Dendritic cell treated with granulocyte-macrophage colony-stimulating factor and Interleukin-4, amounts not matched to agents 40 ng/mL and 50 ng/mL, for 4 days (primary cell): ENCODE measurements at regions not wholly inside any gene's neighbourhood (a gene's known extent, or its start where the extent isn't known, plus 50 kb on each side); places are given as distances from the start of the nearest gene placed in this dataset.
"Not testable (repeated sequence)": the region's sequence is repeated elsewhere in the genome, so short reads cannot be mapped to it uniquely, and the experiment has no call there.

Source experiments
- H3K27ac Mint-ChIP-seq: one replicate; pipeline ENCODE4 v1.8.0; 2022; ENCODE audit warnings: mild to moderate bottlenecking, mixed read lengths
- H3K27me3 Mint-ChIP-seq: one replicate; pipeline ENCODE4 v1.8.0; 2022; ENCODE audit warnings: mild to moderate bottlenecking, mixed read lengths
- H3K36me3 Mint-ChIP-seq: one replicate; pipeline ENCODE4 v1.8.0; 2022; ENCODE audit warnings: low read depth, mixed read lengths
- H3K4me1 Mint-ChIP-seq: one replicate; pipeline ENCODE4 v1.8.0; 2022; ENCODE audit warnings: low read depth, mixed read lengths
- H3K4me3 Mint-ChIP-seq: one replicate; pipeline ENCODE4 v1.8.0; 2022; ENCODE audit warnings: mild to moderate bottlenecking, moderate library complexity, mixed read lengths
- H3K9me3 Mint-ChIP-seq: one replicate; pipeline ENCODE4 v1.8.0; 2022; ENCODE audit warnings: mixed read lengths
- intact Hi-C: fragments of 100-400 bp; cut with micrococcal nuclease; formaldehyde crosslinking; loops from one replicate; pipeline ENCODE4 v1.15.0; 2022

DNA sequence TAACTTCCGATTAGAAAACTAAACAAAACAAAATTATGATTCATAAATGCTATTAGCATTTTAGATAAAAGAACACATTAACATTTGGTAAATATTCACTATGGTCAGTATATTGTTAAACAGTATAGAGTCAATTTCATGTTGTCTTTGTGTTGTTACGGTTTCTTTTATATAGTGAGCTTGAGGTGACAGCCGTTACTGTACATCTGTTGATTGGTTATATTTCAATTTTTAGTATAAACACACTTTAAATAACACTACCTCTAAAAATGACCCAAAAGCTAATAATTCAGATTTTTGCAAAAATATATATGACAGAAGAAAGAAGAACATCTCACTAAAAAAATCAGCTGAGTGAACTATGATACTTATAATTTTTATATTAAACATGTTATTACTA lies 249.0 kb upstream of the LUZP2 start:
- H3K27me3 Mint-ChIP-seq, result no peaks in the 10 kb centered on the region
- H3K4me1 Mint-ChIP-seq, result no peaks in the 10 kb centered on the region
- H3K4me3 Mint-ChIP-seq, result no peak overlapping the region
- no peak overlapping the region for H3K27ac Mint-ChIP-seq
- H3K9me3 Mint-ChIP-seq, result no peaks in the 10 kb centered on the region
- intact Hi-C loops, result no loop called here
- H3K36me3 Mint-ChIP-seq, result no peaks in the 10 kb centered on the region

DNA sequence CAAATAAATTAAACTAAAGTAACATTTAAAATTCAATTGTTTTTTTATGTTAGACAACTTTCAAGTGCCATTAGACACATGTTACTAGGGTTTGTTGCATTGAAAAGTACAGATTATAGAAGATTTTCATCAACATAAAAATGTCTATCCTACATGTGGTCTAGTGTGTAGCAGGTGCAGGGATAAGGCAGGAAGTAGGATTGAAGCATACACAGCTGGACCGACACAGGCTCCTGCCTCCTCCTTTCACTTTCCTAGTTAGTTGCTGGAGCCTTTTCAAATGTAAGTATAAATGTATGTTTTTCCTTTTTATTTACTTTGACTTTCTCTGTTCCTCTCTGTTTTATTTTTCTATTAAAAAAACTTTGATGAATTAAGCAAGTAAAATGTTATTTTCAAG lies 246.9 kb upstream of the LUZP2 start:
- intact Hi-C loops, result no loop called here
- Mint-ChIP-seq H3K27ac (no peak overlapping the region), H3K9me3 (no peaks in the 10 kb centered on the region), H3K4me1 (no peaks in the 10 kb centered on the region), H3K36me3 (no peaks in the 10 kb centered on the region), H3K4me3 (no peak overlapping the region), H3K27me3 (no peaks in the 10 kb centered on the region)

DNA sequence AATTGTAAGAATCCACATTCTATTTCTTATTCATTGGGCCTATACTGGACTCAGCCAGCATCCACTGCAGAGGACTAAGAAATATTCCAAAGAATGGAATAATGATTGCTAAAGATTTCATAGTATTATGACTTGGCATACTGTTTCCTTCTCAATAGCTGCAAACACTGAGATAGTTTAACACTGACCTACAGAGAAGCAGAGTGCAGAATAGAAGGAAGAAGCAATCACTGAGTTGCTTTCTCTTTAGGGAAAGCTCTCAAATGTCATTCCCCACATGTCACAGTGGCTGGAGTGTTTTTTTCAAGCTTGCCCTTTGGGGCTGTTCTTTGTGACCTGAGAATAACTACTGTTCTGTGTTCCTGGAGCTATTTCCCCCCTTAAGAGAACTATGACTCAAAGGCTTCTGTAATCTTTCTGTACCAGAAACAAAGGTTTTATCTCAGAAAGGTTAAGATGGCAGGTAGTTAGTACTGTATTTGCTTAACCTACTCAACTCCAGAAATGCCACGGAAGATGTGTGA lies 243.6 kb upstream of the LUZP2 start:
- intact Hi-C loops, result no loop called here
- Mint-ChIP-seq H3K4me3 (no peak overlapping the region), H3K4me1 (no peaks in the 10 kb centered on the region), H3K27ac (no peak overlapping the region), H3K36me3 (no peaks in the 10 kb centered on the region), H3K27me3 (no peaks in the 10 kb centered on the region), H3K9me3 (no peaks in the 10 kb centered on the region)

DNA sequence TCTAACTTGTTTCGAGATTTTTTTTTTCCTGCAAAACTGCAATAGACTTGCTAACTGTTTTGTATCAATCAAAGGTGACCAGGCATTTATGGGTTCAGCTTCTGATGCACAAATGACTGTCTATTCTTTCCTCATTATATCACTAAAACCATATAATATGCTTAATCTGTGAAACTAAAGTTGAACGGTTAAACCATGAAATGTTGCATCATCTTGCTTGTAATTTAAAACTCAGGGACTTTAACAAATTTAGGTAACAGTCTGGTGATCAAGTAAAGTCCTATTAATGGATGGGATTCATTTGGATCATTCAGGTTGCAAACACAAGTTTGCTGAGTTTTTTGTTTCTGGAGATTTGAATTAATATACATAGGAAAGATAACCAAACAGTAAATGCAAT lies 232.0 kb upstream of the LUZP2 start:
- intact Hi-C loops, result no loop called here
- H3K27me3 Mint-ChIP-seq, result no peaks in the 10 kb centered on the region

DNA sequence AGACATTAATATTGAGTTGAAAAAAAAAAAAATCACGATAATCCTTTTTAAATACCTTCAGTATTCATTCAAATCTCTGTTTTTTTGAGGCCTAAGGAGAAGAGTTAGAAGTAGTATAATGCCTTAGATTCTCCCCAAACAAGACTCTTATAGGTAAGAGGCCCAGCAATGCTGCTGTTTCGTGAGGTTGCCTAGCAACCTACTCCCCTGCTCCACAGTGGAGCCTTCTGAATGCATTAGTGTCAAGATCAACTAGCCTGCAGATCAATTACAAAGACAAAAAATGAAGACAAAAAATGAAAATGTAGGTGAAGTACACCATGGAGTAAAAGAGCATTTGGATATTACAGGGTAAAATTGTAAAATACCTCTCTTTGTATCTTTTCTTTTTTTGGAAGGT lies 229.8 kb upstream of the LUZP2 start:
- no peaks in the 10 kb centered on the region for H3K4me1 Mint-ChIP-seq
- intact Hi-C loops, result no loop called here
- no peak overlapping the region for H3K4me3 Mint-ChIP-seq
- no peaks in the 10 kb centered on the region for H3K36me3 Mint-ChIP-seq
- H3K27me3 Mint-ChIP-seq, result no peaks in the 10 kb centered on the region
- no peak overlapping the region for H3K27ac Mint-ChIP-seq
- H3K9me3 Mint-ChIP-seq, result no peaks in the 10 kb centered on the region

More for the DNA sequence above, 232.0 kb upstream of the LUZP2 start:
- Mint-ChIP-seq H3K4me3 (no peak overlapping the region), H3K36me3 (no peaks in the 10 kb centered on the region), H3K27ac (no peak overlapping the region), H3K4me1 (no peaks in the 10 kb centered on the region), H3K9me3 (no peaks in the 10 kb centered on the region)

DNA sequence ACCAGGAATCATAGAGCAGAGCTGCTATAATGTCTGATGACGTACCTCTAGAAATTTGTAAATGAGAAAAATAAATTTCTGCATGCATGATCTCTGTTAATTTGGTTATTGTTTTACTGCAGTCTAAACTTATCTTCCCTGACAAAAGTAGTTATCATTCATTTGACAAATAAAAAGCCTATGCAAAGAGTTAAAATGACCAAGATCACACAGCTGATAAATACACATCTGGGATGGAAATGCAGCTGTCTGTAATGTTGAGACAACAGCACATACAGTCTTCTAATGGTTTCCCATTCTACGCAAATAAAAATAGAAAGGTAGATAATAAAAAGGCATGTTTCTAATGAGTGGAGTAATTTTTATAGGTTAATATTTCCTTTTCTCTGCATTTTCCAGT lies 225.1 kb upstream of the LUZP2 start:
- intact Hi-C loops, result no loop called here

DNA sequence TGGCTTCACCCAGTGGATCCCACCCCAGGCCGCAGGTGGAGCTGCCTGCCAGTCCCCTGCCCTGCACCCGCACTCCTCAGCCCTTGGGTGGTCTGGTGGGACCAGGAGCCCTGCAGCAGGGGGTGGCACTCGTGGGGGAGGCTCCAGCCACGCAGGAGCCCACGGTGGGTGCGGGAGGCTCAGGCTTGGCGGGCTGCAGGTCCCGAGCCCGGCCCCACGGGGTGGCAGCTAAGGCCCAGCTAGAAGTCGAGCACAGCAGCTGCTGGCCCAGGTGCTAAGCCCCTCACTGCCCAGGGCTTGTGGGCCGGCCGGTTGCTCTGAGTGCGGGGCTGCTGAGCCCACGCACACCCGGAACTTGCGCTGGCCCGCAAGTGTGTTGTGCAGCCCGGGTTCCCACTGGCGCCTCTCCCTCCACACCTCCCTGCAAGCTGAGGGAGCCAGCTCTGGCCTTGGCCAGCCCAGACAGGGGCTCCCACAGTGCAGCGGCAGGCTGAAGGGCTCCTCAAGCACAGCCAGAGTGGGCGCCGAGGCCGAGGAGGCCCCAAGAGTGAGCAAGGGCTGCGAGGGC lies 222.6 kb upstream of the LUZP2 start:
- not testable (repeated sequence) for H3K4me1 Mint-ChIP-seq, H3K9me3 Mint-ChIP-seq, H3K4me3 Mint-ChIP-seq

More for the DNA sequence above, 225.1 kb upstream of the LUZP2 start:
- H3K36me3 Mint-ChIP-seq, result no peaks in the 10 kb centered on the region
- H3K4me1 Mint-ChIP-seq, result no peaks in the 10 kb centered on the region
- peaks cover 9% of the 10 kb centered on the region for H3K9me3 Mint-ChIP-seq
- H3K4me3 Mint-ChIP-seq, result no peak overlapping the region
- H3K27me3 Mint-ChIP-seq, result no peaks in the 10 kb centered on the region
- no peak overlapping the region for H3K27ac Mint-ChIP-seq

DNA sequence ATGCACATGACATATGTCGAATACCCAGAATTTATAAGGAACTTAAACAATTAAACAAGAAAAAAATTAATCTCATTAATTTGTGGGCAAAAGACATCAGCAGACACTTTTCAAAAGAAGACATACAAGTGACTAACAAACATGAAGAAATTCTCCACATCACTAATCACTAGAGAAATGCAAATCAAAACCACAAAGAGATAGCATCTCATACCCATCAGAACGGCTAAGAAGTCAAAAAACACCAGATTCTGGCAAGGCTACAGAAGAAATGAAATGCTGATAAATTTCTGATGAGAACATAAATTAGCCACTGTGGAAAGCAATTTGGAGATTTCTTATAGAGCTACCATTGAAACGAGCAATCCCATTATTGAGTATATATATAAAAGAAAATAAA lies 210.6 kb upstream of the LUZP2 start:
- peaks cover 28% of the 10 kb centered on the region for H3K9me3 Mint-ChIP-seq
- no peaks in the 10 kb centered on the region for H3K36me3 Mint-ChIP-seq
- intact Hi-C loops, result no loop called here
- no peaks in the 10 kb centered on the region for H3K27me3 Mint-ChIP-seq
- no peak overlapping the region for H3K4me3 Mint-ChIP-seq
- no peak overlapping the region for H3K27ac Mint-ChIP-seq
- no peaks in the 10 kb centered on the region for H3K4me1 Mint-ChIP-seq

More for the DNA sequence above, 222.6 kb upstream of the LUZP2 start:
- intact Hi-C loops, H3K27me3 Mint-ChIP-seq, H3K36me3 Mint-ChIP-seq, H3K27ac Mint-ChIP-seq: not testable (repeated sequence)

DNA sequence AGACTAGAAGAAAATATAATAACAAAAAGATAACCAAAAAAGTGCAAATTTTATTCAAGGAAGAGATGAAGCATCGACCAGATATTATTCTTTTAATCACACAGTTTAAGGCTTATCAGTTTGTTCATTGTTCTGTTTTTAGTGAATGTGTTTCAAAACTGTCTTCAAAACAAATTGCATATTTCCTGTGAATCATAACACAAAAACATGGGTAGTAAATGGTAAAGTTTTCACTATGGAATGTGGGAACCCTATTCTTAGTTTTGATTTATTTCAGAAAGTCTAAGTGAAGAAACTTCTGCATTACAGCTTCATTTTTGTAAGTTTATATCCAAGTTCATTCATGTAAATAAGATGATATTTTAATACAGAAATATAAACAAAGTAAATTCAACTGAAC lies 207.6 kb upstream of the LUZP2 start:
- Mint-ChIP-seq H3K4me1 (no peaks in the 10 kb centered on the region), H3K4me3 (no peak overlapping the region), H3K27me3 (no peaks in the 10 kb centered on the region), H3K27ac (no peak overlapping the region), H3K9me3 (peaks cover 24% of the 10 kb centered on the region), H3K36me3 (no peaks in the 10 kb centered on the region)
- intact Hi-C loops, result no loop called here

DNA sequence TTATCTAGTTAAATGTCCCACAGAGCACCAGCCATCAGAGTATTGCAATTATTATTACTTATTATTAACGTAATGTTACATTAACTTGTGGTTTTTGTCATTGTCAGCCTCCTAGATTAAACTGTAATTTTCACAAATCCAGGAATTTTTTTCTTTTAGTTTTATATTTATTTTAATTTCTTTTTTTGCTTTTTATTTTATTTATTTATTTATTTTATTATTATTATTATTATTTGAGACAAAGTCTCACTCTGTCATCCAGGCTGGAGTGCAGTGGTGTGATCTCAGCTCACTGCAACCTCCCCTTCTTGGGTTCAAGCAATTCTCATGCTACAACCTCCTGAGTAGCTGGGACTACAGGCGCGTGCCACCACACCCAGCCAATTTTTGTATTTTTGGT lies 202.9 kb upstream of the LUZP2 start:
- intact Hi-C loops, result no loop called here
- Mint-ChIP-seq H3K36me3 (no peaks in the 10 kb centered on the region), H3K27me3 (no peaks in the 10 kb centered on the region), H3K4me1 (no peaks in the 10 kb centered on the region), H3K9me3 (peaks cover 15% of the 10 kb centered on the region), H3K27ac (no peak overlapping the region), H3K4me3 (no peak overlapping the region)

DNA sequence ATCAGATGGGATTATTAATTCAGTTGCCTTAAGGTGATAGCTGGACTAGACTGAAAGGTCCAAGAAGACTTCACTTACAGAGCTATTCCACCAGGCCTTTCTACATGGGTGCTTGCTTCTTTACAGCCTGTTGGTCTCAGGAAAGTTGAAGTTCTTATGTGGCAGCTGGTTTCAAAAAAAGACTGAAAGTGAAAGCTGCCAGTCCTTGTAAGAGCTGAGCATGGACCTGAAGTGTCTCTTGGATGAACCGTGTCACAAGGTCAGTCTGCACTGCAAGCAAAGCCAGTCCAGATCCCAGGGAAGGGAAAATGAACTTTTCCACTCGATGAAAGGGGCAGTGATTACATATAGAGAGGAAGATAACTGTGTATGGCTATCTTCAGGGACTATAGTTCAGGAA lies 201.5 kb upstream of the LUZP2 start:
- intact Hi-C loops, result no loop called here
- peaks cover 15% of the 10 kb centered on the region for H3K9me3 Mint-ChIP-seq
- no peaks in the 10 kb centered on the region for H3K27me3 Mint-ChIP-seq
- no peaks in the 10 kb centered on the region for H3K36me3 Mint-ChIP-seq
- H3K4me1 Mint-ChIP-seq, result no peaks in the 10 kb centered on the region
- H3K27ac Mint-ChIP-seq, result no peak overlapping the region
- H3K4me3 Mint-ChIP-seq, result no peak overlapping the region

DNA sequence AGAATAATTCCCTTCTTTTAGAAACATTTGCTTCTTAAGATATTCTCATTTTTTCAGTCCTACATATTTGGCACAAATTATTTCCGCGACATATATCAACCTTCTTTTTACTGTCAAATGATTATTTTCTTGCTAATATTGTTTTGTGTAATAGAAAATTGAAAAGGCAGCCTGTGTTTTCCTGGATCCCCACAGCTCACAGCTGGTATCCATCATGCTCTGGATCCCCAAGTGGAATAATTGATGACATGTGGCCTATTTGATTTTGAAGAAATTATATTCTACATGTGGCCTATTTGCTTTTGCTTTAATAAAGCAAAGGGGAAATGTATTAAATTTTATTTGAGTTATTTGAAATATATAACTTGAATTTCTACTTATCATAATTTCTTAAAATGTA lies 199.4 kb upstream of the LUZP2 start:
- intact Hi-C loops, result no loop called here
- Mint-ChIP-seq H3K9me3 (peaks cover 12% of the 10 kb centered on the region), H3K27ac (no peak overlapping the region), H3K4me1 (no peaks in the 10 kb centered on the region), H3K4me3 (no peak overlapping the region), H3K36me3 (no peaks in the 10 kb centered on the region), H3K27me3 (no peaks in the 10 kb centered on the region)

DNA sequence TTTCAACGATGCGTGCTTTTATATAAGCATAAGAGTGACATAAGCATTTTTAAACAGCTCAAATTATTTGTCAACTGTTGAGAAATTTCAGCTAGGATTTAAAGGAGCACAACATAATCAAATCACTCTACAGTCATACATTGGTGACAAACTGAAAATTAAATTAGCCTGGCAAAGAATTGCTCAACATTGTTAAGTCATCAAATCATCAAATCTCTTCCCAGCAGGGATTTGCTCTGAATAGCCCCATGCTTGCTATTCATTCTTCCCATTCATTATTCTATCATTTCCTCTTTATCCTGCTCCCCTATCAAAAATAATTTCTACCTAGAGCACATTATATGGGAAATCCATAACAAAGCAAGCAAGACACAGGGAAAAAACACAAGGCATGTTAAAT lies 198.7 kb upstream of the LUZP2 start:
- no peak overlapping the region for H3K27ac Mint-ChIP-seq
- no peak overlapping the region for H3K4me3 Mint-ChIP-seq
- no peaks in the 10 kb centered on the region for H3K27me3 Mint-ChIP-seq
- intact Hi-C loops, result no loop called here
- H3K36me3 Mint-ChIP-seq, result no peaks in the 10 kb centered on the region
- no peaks in the 10 kb centered on the region for H3K4me1 Mint-ChIP-seq
- peaks cover 5% of the 10 kb centered on the region for H3K9me3 Mint-ChIP-seq

DNA sequence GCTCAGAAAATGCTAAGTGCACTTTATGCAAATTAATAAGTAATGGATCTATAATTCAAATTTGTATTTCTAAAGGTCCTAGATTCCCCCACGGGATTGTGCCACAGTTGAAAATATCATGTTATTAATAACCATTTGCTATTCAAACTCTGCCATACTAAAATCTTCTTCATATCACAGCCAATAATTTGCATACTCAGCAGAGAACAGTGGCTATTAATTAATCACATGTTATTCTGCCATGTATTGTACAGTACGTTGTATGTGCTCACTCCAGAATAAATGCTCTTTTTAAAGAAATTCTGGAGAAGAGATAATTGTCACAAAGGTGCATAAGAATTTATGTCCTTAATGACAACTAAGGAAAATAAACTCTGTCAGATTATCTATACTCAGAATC lies 184.9 kb upstream of the LUZP2 start:
- H3K9me3 Mint-ChIP-seq, result peaks cover 16% of the 10 kb centered on the region
- H3K36me3 Mint-ChIP-seq, result no peaks in the 10 kb centered on the region
- no peaks in the 10 kb centered on the region for H3K27me3 Mint-ChIP-seq
- H3K4me3 Mint-ChIP-seq, result no peak overlapping the region
- intact Hi-C loops, result no loop called here
- H3K4me1 Mint-ChIP-seq, result no peaks in the 10 kb centered on the region
- H3K27ac Mint-ChIP-seq, result no peak overlapping the region

DNA sequence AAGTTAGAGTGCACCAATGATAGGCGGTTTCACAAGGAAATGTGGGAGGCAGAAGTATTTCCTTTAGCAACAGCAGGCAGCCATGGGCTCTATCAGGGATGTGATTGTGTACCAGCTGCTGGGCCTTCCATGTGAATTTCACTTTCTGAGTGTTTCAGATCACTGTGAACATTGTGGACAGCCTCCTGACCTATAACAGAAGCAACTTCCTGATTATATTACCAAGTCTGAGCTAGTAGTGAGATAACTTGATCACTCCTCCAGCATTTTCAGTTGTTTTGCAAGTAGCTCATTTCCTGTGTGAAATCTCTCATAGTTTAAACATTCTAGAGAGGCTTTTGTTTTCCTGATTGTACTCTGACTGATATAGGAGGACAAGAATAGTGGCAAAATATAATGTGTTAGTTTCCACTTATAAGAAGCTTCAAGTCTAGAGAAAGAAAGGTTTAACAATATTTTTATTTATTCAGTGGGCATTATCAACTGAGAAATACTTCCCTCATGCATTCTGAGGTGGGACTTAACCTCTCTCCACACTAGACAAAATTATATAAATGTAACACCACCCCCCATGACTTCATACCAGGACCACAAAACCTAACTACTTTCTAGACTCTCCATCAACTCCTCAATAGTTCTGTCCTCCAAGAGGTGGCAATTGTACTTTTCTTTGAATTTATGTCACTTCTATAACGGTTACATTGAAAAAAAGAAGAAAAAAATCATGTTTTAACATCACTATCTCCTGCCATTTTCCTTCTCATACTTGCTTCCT lies 184.2 kb upstream of the LUZP2 start:
- Mint-ChIP-seq H3K36me3 (no peaks in the 10 kb centered on the region), H3K27ac (no peak overlapping the region), H3K9me3 (peaks cover 20% of the 10 kb centered on the region), H3K4me3 (no peak overlapping the region), H3K27me3 (no peaks in the 10 kb centered on the region), H3K4me1 (no peaks in the 10 kb centered on the region)
- intact Hi-C loops, result no loop called here
